B cell (primary cell): ENCODE measurements at regions not wholly inside any gene's neighbourhood (a gene's known extent, or its start where the extent isn't known, plus 50 kb on each side); places are given as distances from the start of the nearest gene placed in this dataset.

ENCODE experiments used
- CTCF ChIP-seq: fragments of 200-600 bp; IDR thresholded peaks from one replicate; pipeline ENCODE4 v1.8.0; 2022; ENCODE audit warnings: antibody characterized with exemption, mild to moderate bottlenecking
- EZH2 ChIP-seq: IDR thresholded peaks from 2 replicates; pipeline ENCODE4 v1.6.1; 2012; ENCODE audit warnings: borderline replicate concordance, low read depth, mild to moderate bottlenecking, moderate library complexity, low read length; ENCODE audit not compliant: insufficient read depth, poor library complexity, severe bottlenecking

DNA sequence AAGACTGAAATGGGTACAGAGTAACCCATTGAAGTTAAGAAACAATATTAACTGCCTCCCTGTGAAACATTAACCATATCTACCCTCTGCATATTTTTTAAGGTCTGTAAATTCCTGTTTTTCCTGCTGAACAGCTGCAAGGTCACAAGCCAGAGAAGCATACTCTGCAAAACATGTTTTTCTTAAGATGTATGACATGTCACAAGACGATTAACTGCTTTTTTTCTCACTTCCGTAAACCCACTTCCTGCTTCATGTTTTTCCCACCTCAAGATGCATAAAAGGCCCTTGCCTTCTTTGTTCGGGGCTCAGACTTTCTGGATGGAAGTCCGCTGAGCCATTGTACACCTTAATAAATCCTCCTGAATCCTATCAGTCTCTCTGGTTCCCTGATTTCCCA, 504.7 kb upstream of the MIS18BP1 start:
- no peak for TF ChIP-seq CTCF
- TF ChIP-seq EZH2, result no peak
